ENCODE measurements at regions not wholly inside any gene's neighbourhood (a gene's known extent, or its start where the extent isn't known, plus 50 kb on each side); places are given as distances from the start of the nearest gene placed in this dataset.

GRCh38 chr13:64339373-64340063, 2890.6 kb downstream of the PCDH9 start:
- TF ChIP-seq TCF12 (IDR thresholded peaks at IDR 0.05; ENCODE audit: low read depth), result no peak

GRCh38 chr13:64338671-64339070, 2891.5 kb downstream of the PCDH9 start:
- TF ChIP-seq EGR1 (IDR thresholded peaks at IDR 0.05) (no peak), YY1 (IDR thresholded peaks at IDR 0.05; ENCODE audit: low read depth) (no peak), REST (IDR thresholded peaks at IDR 0.05; ENCODE audit: low read depth) (no peak), TAF1 (IDR thresholded peaks at IDR 0.05; ENCODE audit: low read depth) (no peak), MAX (IDR thresholded peaks at IDR 0.05) (no peak), CREB1 (IDR thresholded peaks at IDR 0.05; ENCODE audit: low read depth) (no peak), EP300 (IDR thresholded peaks at IDR 0.05; ENCODE audit: borderline replicate concordance) (no peak), CEBPB (IDR thresholded peaks at IDR 0.05) (no peak), USF1 (IDR thresholded peaks at IDR 0.05) (no peak), ZBTB7A (IDR thresholded peaks at IDR 0.05; ENCODE audit: low read depth) (no peak), NFIC (IDR thresholded peaks at IDR 0.05) (no peak)

- TF ChIP-seq TAF1 (IDR thresholded peaks at IDR 0.05; ENCODE audit: low read depth) (no peak), EGR1 (IDR thresholded peaks at IDR 0.05) (no peak), ZBTB7A (IDR thresholded peaks at IDR 0.05; ENCODE audit: low read depth) (no peak), NFIC (IDR thresholded peaks at IDR 0.05) (no peak), FOXM1 (IDR thresholded peaks at IDR 0.05; ENCODE audit: borderline replicate concordance, low read depth) (no peak), RAD21 (IDR thresholded peaks at IDR 0.05; ENCODE audit: low read depth) (no peak), CREB1 (IDR thresholded peaks at IDR 0.05; ENCODE audit: low read depth) (no peak), TCF12 (IDR thresholded peaks at IDR 0.05; ENCODE audit: low read depth) (no peak), CEBPB (IDR thresholded peaks at IDR 0.05) (no peak), EP300 (IDR thresholded peaks at IDR 0.05; ENCODE audit: borderline replicate concordance) (no peak), REST (IDR thresholded peaks at IDR 0.05; ENCODE audit: low read depth) (no peak)
Measured at GRCh38 chr13:64333888-64334287, 2896.2 kb downstream of the PCDH9 start.

- no peak for TF ChIP-seq TAF1 (IDR thresholded peaks at IDR 0.05; ENCODE audit: low read depth)
- no peak for TF ChIP-seq TEAD4 (IDR thresholded peaks at IDR 0.05)
- no peak for TF ChIP-seq ZBTB7A (IDR thresholded peaks at IDR 0.05; ENCODE audit: low read depth)
- TF ChIP-seq CEBPB (IDR thresholded peaks at IDR 0.05), result no peak
- TF ChIP-seq FOXM1 (IDR thresholded peaks at IDR 0.05; ENCODE audit: borderline replicate concordance, low read depth), result no peak
- TF ChIP-seq USF1 (IDR thresholded peaks at IDR 0.05), result no peak
- no peak for TF ChIP-seq EP300 (IDR thresholded peaks at IDR 0.05; ENCODE audit: borderline replicate concordance)
- TF ChIP-seq CREB1 (IDR thresholded peaks at IDR 0.05; ENCODE audit: low read depth), result no peak
- no peak for TF ChIP-seq TCF12 (IDR thresholded peaks at IDR 0.05; ENCODE audit: low read depth)
- no peak for TF ChIP-seq NFIC (IDR thresholded peaks at IDR 0.05)
- TF ChIP-seq MAX (IDR thresholded peaks at IDR 0.05), result no peak
- TF ChIP-seq YY1 (IDR thresholded peaks at IDR 0.05; ENCODE audit: low read depth), result no peak
- no peak for TF ChIP-seq REST (IDR thresholded peaks at IDR 0.05; ENCODE audit: low read depth)
- TF ChIP-seq EGR1 (IDR thresholded peaks at IDR 0.05), result no peak
- no peak for TF ChIP-seq RAD21 (IDR thresholded peaks at IDR 0.05; ENCODE audit: low read depth)
Measured at GRCh38 chr13:64332048-64332447, 2898.1 kb downstream of the PCDH9 start.
